GM12878 (cell line): ENCODE measurements at regions not wholly inside any gene's neighbourhood (a gene's known extent, or its start where the extent isn't known, plus 50 kb on each side); places are given as distances from the start of the nearest gene placed in this dataset.

ENCODE experiments used
- ATF7 ChIP-seq: fragments of 450-650 bp; IDR thresholded peaks from 2 replicates; pipeline ENCODE4 v1.6.1; 2016; ENCODE audit warnings: low read depth, mild to moderate bottlenecking
- CREM ChIP-seq: IDR thresholded peaks from 2 replicates; pipeline ENCODE4 v1.6.1; 2014; ENCODE audit warnings: antibody characterized with exemption, low read depth
- GABPA ChIP-seq: IDR thresholded peaks from 2 replicates; pipeline ENCODE4 v1.6.1; 2014; ENCODE audit warnings: antibody characterized with exemption, low read depth, mild to moderate bottlenecking, inconsistent platforms
- MTA2 ChIP-seq: fragments of 450-650 bp; IDR thresholded peaks from 2 replicates; pipeline ENCODE4 v1.6.1; 2016; ENCODE audit warnings: low read depth, mild to moderate bottlenecking, moderate library complexity
- MXI1 ChIP-seq: fragments of 150-350 bp; IDR thresholded peaks from 2 replicates; pipeline ENCODE4 v1.6.1; 2011; ENCODE audit warnings: low read depth, mild to moderate bottlenecking, inconsistent platforms, low read length, improper control_type of control experiment
- NR2C2 ChIP-seq: IDR thresholded peaks from 2 replicates; pipeline ENCODE4 v1.6.1; 2011; ENCODE audit warnings: borderline replicate concordance, low read depth; ENCODE audit not compliant: control insufficient read depth, insufficient read length
- POLR2A ChIP-seq: IDR thresholded peaks from 2 replicates; pipeline ENCODE4 v1.6.1; 2011; ENCODE audit warnings: low read depth, mild to moderate bottlenecking, low read length
- POU2F2 ChIP-seq: IDR thresholded peaks from 3 replicates; pipeline ENCODE4 v1.6.1; 2011; ENCODE audit warnings: low read depth, mild to moderate bottlenecking, low read length, borderline replicate concordance
- REST ChIP-seq: IDR thresholded peaks from 2 replicates; pipeline ENCODE4 v1.6.1; 2012; ENCODE audit warnings: mild to moderate bottlenecking, low read depth, low read length
- SUZ12 ChIP-seq: fragments of 200-600 bp; sonication (generic); IDR thresholded peaks from one replicate; pipeline ENCODE4 v1.6.1; 2018; ENCODE audit warnings: antibody characterized with exemption, mild to moderate bottlenecking; ENCODE audit not compliant: unreplicated experiment
- TAF1 ChIP-seq: IDR thresholded peaks from 2 replicates; pipeline ENCODE4 v1.6.1; 2011; ENCODE audit warnings: mild to moderate bottlenecking, low read depth, low read length, borderline replicate concordance
- TF ChIP-seq, protein P1 (sequence below), 3 experiments: IDR thresholded peaks in 2 of 3; conservative IDR thresholded peaks in 1 of 3; 2 replicates each; pipeline ENCODE4 v1.5.1; 2011; ENCODE audit warnings: low read depth in 3 of 3, low read length in 3 of 3, mild to moderate bottlenecking in 3 of 3, control low read depth in 2 of 3, moderate library complexity in 2 of 3, inconsistent platforms in 1 of 3, mixed read lengths in 1 of 3; ENCODE audit not compliant: control insufficient read depth in 2 of 3, insufficient read depth in 1 of 3; ENCODE audit errors: extremely low read depth in 1 of 3
- TF ChIP-seq, protein P2 (sequence below): IDR thresholded peaks from 2 replicates; pipeline ENCODE4 v1.6.1; 2011; ENCODE audit warnings: borderline replicate concordance, low read depth, mild to moderate bottlenecking, moderate library complexity, mixed read lengths, low read length; ENCODE audit not compliant: insufficient read depth; ENCODE audit errors: extremely low read length
- TF ChIP-seq, protein P3 (sequence below): IDR thresholded peaks from 2 replicates; pipeline ENCODE4 v1.6.1; 2012; ENCODE audit warnings: low read depth, low read length, improper control_type of control experiment

DNA sequence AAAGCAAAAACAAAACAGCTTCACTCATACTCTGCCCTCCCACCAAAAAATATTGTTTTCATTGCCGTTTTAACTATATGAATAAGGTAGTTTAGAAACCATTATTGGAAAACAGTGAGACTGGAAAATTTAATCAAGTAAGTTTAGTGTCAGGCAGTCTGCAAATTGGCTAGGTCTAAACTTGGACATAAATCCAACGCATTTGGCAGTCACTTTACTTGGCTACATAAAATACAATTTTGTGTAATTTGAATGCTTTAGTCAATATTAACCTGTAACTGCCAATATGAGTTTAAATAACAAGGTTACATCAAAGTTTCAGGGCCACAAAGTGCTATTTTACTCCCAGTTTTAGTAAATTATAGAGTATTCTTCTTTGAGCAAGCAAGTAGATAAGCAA is 202.3 kb upstream of the SLC38A2 start:
- TF ChIP-seq, protein P1, sequence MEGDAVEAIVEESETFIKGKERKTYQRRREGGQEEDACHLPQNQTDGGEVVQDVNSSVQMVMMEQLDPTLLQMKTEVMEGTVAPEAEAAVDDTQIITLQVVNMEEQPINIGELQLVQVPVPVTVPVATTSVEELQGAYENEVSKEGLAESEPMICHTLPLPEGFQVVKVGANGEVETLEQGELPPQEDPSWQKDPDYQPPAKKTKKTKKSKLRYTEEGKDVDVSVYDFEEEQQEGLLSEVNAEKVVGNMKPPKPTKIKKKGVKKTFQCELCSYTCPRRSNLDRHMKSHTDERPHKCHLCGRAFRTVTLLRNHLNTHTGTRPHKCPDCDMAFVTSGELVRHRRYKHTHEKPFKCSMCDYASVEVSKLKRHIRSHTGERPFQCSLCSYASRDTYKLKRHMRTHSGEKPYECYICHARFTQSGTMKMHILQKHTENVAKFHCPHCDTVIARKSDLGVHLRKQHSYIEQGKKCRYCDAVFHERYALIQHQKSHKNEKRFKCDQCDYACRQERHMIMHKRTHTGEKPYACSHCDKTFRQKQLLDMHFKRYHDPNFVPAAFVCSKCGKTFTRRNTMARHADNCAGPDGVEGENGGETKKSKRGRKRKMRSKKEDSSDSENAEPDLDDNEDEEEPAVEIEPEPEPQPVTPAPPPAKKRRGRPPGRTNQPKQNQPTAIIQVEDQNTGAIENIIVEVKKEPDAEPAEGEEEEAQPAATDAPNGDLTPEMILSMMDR (IDR thresholded peaks at IDR 0.05 in 2 of 3, conservative IDR thresholded peaks at IDR 0.05 in 1 of 3; ENCODE audit: control insufficient read depth in 2 of 3, extremely low read depth in 1 of 3, insufficient read depth in 1 of 3, low read depth in 3 of 3, low read length in 3 of 3) = no peak
- TF ChIP-seq REST = no peak
- no peak for TF ChIP-seq TAF1
- no peak for TF ChIP-seq CREM
- TF ChIP-seq GABPA = no peak
- TF ChIP-seq NR2C2 = no peak
- TF ChIP-seq, protein P2, sequence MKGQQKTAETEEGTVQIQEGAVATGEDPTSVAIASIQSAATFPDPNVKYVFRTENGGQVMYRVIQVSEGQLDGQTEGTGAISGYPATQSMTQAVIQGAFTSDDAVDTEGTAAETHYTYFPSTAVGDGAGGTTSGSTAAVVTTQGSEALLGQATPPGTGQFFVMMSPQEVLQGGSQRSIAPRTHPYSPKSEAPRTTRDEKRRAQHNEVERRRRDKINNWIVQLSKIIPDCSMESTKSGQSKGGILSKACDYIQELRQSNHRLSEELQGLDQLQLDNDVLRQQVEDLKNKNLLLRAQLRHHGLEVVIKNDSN = no peak
- TF ChIP-seq ATF7 = no peak
- TF ChIP-seq, protein P3, sequence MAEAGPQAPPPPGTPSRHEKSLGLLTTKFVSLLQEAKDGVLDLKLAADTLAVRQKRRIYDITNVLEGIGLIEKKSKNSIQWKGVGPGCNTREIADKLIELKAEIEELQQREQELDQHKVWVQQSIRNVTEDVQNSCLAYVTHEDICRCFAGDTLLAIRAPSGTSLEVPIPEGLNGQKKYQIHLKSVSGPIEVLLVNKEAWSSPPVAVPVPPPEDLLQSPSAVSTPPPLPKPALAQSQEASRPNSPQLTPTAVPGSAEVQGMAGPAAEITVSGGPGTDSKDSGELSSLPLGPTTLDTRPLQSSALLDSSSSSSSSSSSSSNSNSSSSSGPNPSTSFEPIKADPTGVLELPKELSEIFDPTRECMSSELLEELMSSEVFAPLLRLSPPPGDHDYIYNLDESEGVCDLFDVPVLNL = no peak
- TF ChIP-seq POLR2A = no peak
- no peak for TF ChIP-seq MTA2
- TF ChIP-seq POU2F2 = no peak
- no peak for TF ChIP-seq SUZ12
- no peak for TF ChIP-seq MXI1
